Retina (tissue), 1 donor: ENCODE measurements at regions not wholly inside any gene's neighbourhood (a gene's known extent, or its start where the extent isn't known, plus 50 kb on each side); places are given as distances from the start of the nearest gene placed in this dataset.
"Not testable (repeated sequence)": the region's sequence is repeated elsewhere in the genome, so short reads cannot be mapped to it uniquely, and the experiment has no call there.

Experiments
- DNase-seq: peaks from one replicate; pipeline ENCODE4 v3.0.0-alpha.2; 2016

DNA sequence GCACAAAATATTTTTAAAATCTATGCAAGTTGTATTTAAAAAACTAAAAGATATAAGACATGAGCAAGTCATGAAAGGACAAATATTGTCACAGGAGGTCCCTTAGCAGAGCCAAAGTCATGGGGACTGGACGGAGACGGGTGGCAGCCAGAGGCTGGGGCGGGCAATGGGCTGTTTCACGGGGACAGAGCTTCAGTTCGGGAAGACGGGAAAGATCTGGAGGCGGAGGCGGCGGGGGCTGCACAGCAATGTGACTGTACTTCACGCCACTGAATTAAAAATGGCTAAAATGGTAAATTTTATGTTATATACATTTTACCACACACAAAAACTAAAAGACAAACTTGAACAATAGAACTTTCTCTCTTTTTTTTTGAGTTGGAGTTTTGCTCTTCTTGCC lies 60.0 kb upstream of the METRNL start:
- no peak for DNase-seq

DNA sequence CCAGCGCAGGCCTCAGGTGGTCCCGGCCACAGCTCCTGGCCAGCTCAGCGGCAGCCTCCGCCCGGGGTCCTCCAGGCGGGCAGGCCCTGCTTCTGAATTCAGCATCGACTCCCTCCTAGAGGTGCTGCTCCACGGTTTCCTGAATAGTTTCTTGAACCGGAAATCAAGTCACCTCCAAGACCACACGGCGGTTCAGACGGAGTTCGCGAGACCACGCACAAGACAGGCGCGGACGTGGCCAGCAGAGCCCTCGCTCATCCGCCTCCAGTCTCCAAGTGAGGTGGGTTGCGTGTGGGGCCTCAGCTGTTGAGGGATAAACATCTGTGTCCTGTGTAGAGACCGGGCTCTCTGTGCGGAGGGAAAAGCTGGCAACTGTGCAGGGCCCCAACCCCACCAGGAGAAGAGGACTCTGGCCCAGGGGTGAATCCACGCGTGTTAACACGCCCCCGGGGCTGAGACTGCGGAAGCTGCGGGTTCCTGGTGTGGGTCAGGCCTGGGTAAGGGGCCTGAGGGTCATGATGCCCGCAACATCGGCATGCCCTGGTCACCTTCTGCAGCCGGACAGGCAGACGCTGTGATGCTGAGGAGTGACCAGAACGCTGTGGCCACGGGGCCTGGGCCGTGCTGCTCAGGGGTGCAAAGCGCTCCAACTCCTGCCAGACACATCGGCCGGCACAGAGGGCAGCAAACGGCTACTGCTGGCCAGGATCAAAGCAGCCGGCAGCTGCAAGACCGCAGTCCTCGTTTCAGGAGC lies 55.0 kb upstream of the METRNL start:
- DNase-seq: no peak

- no peak for DNase-seq
These were observed 53.7 kb upstream of the METRNL start for GRCh38 chr17:83025636-83026280.

GRCh38 chr17:83026311-83026811 lies 53.0 kb upstream of the METRNL start:
- no peak for DNase-seq

GRCh38 chr17:83026921-83027320 lies 52.5 kb upstream of the METRNL start:
- not testable (repeated sequence) for DNase-seq

GRCh38 chr17:83028851-83029250 lies 50.6 kb upstream of the METRNL start:
- no peak for DNase-seq

- no peak for DNase-seq
These were observed 49.8 kb upstream of the METRNL start for GRCh38 chr17:83029571-83029970.
